ENCODE measurements at regions not wholly inside any gene's neighbourhood (a gene's known extent, or its start where the extent isn't known, plus 50 kb on each side); places are given as distances from the start of the nearest gene placed in this dataset.

GRCh38 chr1:29835874-29836273 lies 599.6 kb downstream of the PTPRU start:
- no peak for DNase-seq (ENCODE audit: low read depth in 2 of 2, low spot score in 1 of 2)

- no peak for DNase-seq (ENCODE audit: low read depth in 2 of 2, low spot score in 1 of 2)
These were observed 599.1 kb downstream of the PTPRU start for GRCh38 chr1:29835406-29835805.

DNA sequence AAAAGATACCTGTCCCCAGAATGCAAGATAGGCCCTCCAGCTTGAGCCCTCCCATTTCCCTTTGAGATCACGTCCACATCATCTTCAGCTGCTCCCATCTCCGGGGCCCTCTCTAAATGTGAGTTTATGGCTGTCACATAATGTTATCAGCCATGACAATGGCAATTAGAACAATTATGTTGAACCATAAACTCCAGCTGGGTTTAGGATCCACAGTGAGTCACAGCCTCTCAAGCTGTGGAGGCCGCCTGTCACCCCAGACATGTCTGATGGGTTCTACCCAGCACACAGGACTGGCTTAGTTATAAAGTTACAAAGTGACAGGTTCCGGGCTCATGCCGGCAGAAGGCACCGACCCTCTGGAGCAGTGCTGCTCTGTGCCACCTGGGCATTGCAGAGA lies 597.3 kb downstream of the PTPRU start:
- DNase-seq (ENCODE audit: low read depth in 2 of 2, low spot score in 1 of 2): no peak

- no peak for DNase-seq (ENCODE audit: low read depth in 2 of 2, low spot score in 1 of 2)
These were observed 596.6 kb downstream of the PTPRU start for GRCh38 chr1:29832936-29833335.

DNA sequence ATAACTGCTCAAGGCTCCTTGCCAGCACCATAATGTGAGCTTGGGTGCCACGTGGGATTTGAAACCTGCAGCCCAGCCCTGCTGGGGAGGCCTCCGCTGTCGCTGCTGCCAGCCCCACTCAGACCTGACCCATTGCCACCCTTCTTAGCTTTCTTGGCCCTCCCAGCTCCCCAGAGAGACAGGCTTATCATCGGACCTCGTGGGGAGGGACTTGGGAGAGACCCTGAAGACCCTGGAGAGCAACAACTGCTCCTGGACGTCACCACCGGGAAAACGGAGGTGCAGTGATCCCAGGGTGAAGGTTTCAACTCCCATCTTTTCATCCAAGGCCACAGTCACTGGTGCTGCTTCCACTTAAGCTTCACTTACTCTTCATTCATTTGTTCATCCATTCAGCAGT lies 596.1 kb downstream of the PTPRU start:
- DNase-seq (ENCODE audit: low read depth in 2 of 2, low spot score in 1 of 2): no peak

GRCh38 chr1:29831500-29832117 lies 595.3 kb downstream of the PTPRU start:
- DNase-seq (ENCODE audit: low read depth in 2 of 2, low spot score in 1 of 2): no peak

- DNase-seq (ENCODE audit: low read depth in 2 of 2, low spot score in 1 of 2): no peak
These were observed 594.6 kb downstream of the PTPRU start for GRCh38 chr1:29830916-29831315.

DNA sequence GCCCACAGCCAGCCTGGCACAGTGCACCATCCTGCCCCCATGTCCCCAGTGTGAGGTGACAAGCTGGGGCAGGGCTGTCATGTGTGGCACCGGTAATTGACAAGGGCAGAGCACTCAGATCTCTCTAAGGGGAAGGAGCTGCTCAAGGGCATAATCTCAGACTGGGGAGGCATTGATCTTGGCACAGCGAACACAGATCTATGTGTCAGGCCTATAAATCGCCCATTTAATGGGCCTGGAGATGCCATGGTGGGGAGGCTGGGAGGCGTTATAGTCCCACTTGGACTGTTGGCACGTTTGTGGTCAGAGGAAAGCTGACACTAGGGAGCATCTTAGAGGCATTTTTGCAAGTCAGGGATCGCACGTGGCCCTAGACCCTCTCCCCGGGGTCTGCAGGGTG lies 594.1 kb downstream of the PTPRU start:
- no peak for DNase-seq (ENCODE audit: low read depth in 2 of 2, low spot score in 1 of 2)

GRCh38 chr1:29829448-29830344 lies 593.4 kb downstream of the PTPRU start:
- DNase-seq (ENCODE audit: low read depth in 2 of 2, low spot score in 1 of 2): no peak

DNA sequence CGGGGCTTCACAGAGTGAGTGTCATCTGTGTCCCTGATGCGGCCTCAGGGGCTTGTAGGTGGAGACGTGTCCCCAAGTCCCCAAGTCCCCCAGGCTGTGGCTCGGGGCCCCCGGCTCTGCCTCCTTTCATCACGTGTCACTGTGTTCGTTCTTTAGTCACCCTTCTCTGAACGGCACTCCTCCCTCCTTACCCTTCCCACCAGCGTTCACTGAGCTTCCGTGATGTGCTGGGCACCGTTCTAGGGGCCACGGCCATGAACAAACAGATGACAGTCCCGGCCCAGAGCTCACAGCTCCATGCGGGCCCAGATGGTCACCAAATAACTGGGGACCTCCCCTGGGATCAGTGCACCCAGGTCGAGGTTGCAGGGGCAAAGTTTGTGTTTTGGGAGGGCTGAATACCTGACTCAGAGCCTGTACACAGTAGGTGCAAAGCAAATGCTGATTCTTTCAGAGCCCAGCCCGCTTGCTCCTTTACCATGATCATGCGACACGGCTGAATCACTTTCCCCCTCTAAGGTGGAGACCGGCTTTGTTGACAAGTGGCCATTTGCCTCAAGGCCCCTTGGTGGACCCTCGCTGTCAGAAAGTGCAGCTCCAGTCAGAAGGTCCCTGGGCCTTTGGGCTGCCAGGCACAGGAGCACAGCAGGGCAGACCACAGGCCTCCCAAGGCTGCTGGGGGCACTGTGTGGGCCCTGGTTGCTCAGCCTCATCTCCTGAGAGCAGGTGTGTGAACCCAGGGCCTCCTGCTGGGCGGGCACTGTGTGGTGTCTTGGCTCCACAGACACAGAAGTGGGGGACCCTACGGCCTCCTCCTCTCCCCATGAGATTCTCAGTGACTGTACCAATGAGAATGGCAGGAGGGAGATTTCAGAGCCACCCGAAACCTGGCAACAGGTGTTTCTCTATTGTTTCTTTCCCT lies 592.5 kb downstream of the PTPRU start:
- DNase-seq (ENCODE audit: low read depth in 2 of 2, low spot score in 1 of 2): no peak

DNA sequence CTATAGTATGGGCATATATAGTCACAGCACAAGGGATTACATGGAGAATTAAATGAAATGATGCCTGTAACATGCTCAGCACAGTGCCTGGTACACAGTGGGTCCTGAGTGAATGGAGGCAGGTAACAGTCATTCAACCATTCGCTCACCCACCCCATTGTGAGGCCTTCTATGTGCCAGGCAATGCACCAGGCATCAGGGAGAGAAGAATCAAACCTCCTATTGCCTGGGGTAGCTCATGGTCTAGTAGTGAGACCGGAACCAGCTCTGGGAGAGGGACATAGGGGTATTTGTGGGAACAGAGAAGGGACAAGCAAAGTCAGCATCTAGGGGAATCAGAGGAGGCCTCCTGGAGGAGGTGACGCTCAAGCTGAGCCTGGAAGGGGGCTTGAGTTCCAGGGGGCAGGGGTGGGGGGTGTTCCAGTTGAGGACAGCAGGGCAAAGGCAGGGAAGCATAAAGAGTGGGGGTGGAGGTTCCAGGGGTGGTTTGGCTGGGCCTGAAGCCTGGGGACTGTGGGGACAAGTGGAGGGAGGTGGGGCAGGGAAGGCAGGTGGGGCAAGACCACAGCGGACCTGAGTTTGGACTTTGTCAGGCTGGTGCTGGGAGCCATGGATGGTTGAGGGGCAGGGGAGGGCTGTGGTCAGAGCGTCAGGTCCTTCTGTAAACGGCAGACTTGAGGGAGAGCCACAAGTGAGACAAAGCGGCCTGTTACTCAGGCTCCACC lies 591.6 kb downstream of the PTPRU start:
- DNase-seq (ENCODE audit: low read depth in 2 of 2, low spot score in 1 of 2): no peak

DNA sequence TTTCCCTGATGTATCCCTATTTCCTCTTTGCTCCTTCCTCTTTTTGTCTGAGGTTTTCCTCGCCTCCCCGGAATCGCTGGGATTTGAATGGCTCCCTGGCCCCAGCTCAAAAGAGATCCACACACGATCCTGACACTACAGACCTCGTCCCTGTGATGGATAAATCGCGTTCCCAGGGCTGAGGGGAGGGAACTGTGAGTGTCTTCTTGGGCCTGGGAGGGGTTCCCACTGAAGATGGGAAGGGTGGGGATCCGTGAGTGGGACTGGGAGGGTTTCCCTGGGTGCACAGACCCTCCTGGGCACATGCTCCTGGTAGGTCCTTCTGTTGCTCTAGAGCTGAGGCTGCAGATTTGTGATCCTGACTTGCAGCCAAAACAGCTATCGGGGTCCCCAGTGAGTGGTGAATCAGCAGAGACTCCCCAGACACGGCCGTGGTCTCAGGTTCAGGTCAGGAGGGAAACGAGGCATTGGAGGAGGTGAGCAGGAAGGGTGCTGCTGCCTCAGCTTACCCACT lies 591.0 kb downstream of the PTPRU start:
- DNase-seq (ENCODE audit: low read depth in 2 of 2, low spot score in 1 of 2): no peak

DNA sequence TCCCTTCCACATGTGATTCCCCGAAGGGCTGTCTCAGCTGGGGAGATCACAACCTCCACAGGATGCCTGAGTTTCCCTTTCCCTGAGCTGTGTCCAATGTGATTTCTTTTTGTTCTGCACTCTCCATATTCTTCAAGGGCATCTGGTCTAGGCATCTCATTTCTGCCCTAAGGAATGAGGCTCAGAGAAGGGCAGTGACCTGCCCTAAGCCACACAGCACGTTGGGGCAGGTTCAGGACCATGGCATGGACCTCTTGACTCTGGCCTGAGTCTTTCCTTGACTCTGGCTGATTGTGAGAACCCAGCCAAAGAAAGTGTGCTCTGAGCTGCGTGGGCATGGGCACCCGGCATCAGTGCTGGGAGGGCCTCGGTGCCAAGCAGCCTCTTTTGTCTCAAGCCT lies 590.3 kb downstream of the PTPRU start:
- no peak for DNase-seq (ENCODE audit: low read depth in 2 of 2, low spot score in 1 of 2)

DNA sequence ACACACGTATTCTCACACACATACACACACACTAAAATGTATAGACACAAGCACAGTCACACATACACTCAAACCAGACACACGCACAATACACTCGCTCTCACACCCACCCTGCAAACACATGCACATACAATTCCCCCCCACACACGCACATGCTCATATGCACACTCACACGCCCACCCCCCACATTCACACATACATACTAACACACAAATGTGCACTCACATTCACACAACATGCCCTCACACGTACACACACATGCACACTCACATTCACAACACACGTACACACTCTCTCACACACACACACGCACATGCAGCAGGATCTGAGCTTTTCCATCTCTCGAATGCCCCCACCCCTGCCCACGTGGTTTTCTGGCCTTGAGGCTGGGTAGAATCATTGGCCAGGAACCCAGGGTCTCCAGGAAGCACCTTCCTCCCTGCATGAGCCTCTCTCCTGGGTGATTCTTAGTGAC lies 589.7 kb downstream of the PTPRU start:
- no peak for DNase-seq (ENCODE audit: low read depth in 2 of 2, low spot score in 1 of 2)

GRCh38 chr1:29825274-29825940 lies 589.1 kb downstream of the PTPRU start:
- DNase-seq (ENCODE audit: low read depth in 2 of 2, low spot score in 1 of 2): no peak

DNA sequence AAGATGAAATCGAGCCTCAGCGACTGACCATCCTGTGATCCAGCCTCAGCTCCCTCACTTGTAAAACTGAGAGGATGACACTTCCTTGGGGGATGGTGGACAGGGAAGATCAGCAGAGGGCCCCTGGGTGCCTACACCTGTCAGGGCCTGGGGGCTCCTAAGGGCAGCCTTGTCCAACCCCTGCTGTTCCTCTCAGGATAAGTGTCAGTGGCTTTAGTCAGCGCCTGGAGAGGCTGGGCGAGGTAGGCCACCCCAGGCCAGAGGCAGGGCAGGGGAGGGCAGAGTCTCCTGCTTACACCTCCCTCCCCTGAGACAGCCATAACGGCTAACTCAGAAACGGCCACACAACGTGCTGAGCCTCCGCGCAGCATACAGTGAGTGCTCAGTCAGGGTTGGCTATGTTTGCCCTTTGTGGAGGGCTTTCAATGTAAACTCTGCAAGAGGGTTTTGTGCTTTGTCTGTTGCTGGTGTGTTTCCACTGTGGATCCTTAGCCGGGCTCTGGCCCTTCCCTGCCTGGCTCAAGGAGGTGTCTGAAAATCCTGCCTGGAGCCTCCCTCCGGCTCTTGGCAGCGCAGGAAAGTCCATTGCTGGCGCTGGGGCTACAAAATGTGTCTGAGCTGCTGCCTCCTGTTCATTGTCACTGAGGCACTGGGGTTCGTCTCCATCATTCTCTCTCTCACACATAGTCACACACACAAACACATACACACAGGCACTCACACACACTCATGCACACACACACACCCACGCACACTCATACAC lies 588.4 kb downstream of the PTPRU start:
- DNase-seq (ENCODE audit: low read depth in 2 of 2, low spot score in 1 of 2): no peak

- no peak for DNase-seq (ENCODE audit: low read depth in 2 of 2, low spot score in 1 of 2)
These were observed 587.7 kb downstream of the PTPRU start for GRCh38 chr1:29824025-29824424.

- DNase-seq (ENCODE audit: low read depth in 2 of 2, low spot score in 1 of 2): no peak
These were observed 587.2 kb downstream of the PTPRU start for GRCh38 chr1:29823561-29823960.

DNA sequence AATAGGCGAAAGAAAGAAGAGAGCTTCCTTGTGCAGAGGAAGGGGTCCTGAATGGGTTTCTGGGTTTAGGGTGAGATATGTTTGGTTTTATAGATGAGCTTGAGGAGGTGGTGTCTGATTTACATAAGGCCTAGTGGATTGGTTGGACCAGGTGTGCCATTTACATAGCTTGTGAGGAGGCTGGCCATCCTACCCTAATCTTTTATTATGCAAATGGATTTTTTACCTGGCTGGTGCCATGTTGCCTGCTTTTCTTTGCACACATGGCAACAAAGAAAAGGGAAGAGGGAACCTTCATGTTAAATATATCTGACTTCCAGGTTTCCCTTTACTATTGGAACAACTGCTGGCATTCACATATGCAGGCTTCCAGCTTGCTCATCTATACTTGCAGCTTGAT lies 585.3 kb downstream of the PTPRU start:
- no peak for DNase-seq (ENCODE audit: low read depth in 2 of 2, low spot score in 1 of 2)

Data from stimulated activated CD8-positive, alpha-beta memory T cell treated with anti-CD3 and anti-CD28 coated beads, Interleukin-4, amount 100 ng/mL, for 1 hour (primary cell).